ENCODE measurements at regions not wholly inside any gene's neighbourhood (a gene's known extent, or its start where the extent isn't known, plus 50 kb on each side); places are given as distances from the start of the nearest gene placed in this dataset.

- no peaks in the 10 kb centered on the region for H3K9me3 ChIP-seq
- no peaks in the 10 kb centered on the region for H3K27me3 ChIP-seq
- intact Hi-C loops (cut with DNase I; ENCODE audit: low total_unique reads): no loop called here
- peaks cover 3 to 66% (median 39%) of the 10 kb centered on the region in 4 donors for H3K4me1 ChIP-seq
- TF ChIP-seq POLR2A (IDR thresholded peaks at IDR 0.05) (no peak), POLR2AphosphoS5 (IDR thresholded peaks at IDR 0.05) (no peak), CTCF (IDR thresholded peaks at IDR 0.05) (no peak), EP300 (IDR thresholded peaks at IDR 0.05; ENCODE audit: low read depth) (no peak)
- H3K4me3 ChIP-seq: no peak overlapping the region
- DNase-seq: peak; percentile 42
- 38 to 50% methylated on average over 6 to 9 of the region's 9 CpGs for WGBS, 2 donors (ENCODE audit: low coverage in 1 of 2)
- no peaks in the 10 kb centered on the region for H3K36me3 ChIP-seq
- peak overlapping the region; percentile 81 to 91 (median 88) for H3K27ac ChIP-seq
- in situ Hi-C loops (cut with MboI; ENCODE audit: low pct_ligation_motif_present in 1 of 4, low pct_unique_long_range_greater_than_20kb in 1 of 4, low sequenced_read_pairs in 3 of 4): loop anchor here in 1 of 4 donors (25.0 kb wide), 2 partner anchors 297 to 597 kb away; no protein-coding TSS in a partner anchor
These were observed 292.3 kb upstream of the PITRM1 start for GRCh38 chr10:3464760-3465405.

- intact Hi-C loops (cut with DNase I; ENCODE audit: low total_unique reads): no loop called here
- Histone ChIP-seq H3K27me3 (no peaks in the 10 kb centered on the region), H3K4me1 (peaks cover 0 to 26% (median 10%) of the 10 kb centered on the region in 4 donors), H3K36me3 (no peaks in the 10 kb centered on the region), H3K9me3 (no peaks in the 10 kb centered on the region), H3K4me3 (no peak overlapping the region), H3K27ac (peak overlapping the region; percentile 1 to 54 (median 32))
- no peak for DNase-seq
- in situ Hi-C loops (cut with MboI; ENCODE audit: low pct_ligation_motif_present in 1 of 4, low pct_unique_long_range_greater_than_20kb in 1 of 4, low sequenced_read_pairs in 3 of 4): loop anchor here in 1 of 4 donors (25.0 kb wide), 2 partner anchors 302 to 602 kb away; no protein-coding TSS in a partner anchor
- no peak for TF ChIP-seq POLR2AphosphoS5 (IDR thresholded peaks at IDR 0.05)
- no peak for TF ChIP-seq POLR2A (IDR thresholded peaks at IDR 0.05)
- TF ChIP-seq CTCF (IDR thresholded peaks at IDR 0.05): no peak
- TF ChIP-seq EP300 (IDR thresholded peaks at IDR 0.05; ENCODE audit: low read depth): no peak
- 47 to 54% methylated on average over 6 of the region's 6 CpGs for WGBS, 2 donors (ENCODE audit: low coverage in 1 of 2)
These were observed 288.0 kb upstream of the PITRM1 start for GRCh38 chr10:3460420-3461128.

GRCh38 chr10:3455385-3456334 lies 283.1 kb upstream of the PITRM1 start:
- TF ChIP-seq EP300 (IDR thresholded peaks at IDR 0.05; ENCODE audit: low read depth) (no peak), CTCF (IDR thresholded peaks at IDR 0.05) (no peak), POLR2AphosphoS5 (IDR thresholded peaks at IDR 0.05) (no peak), POLR2A (IDR thresholded peaks at IDR 0.05) (no peak)
- Histone ChIP-seq H3K9me3 (no peaks in the 10 kb centered on the region), H3K27me3 (no peaks in the 10 kb centered on the region), H3K4me3 (no peak overlapping the region), H3K36me3 (no peaks in the 10 kb centered on the region), H3K27ac (no peak overlapping the region), H3K4me1 (peaks cover 0 to 28% (median 5%) of the 10 kb centered on the region in 4 donors)
- in situ Hi-C loops (cut with MboI; ENCODE audit: low pct_ligation_motif_present in 1 of 4, low pct_unique_long_range_greater_than_20kb in 1 of 4, low sequenced_read_pairs in 3 of 4) (loop anchor here in 1 of 4 donors (25.0 kb wide), 2 partner anchors 307 to 607 kb away; no protein-coding TSS in a partner anchor), intact Hi-C loops (cut with DNase I; ENCODE audit: low total_unique reads) (no loop called here)
- WGBS, 2 donors (ENCODE audit: low coverage in 1 of 2): 80 to 82% methylated on average over 10 to 13 of the region's 13 CpGs
- DNase-seq: no peak

All from transverse colon (tissue), 4 donors.